ENCODE measurements at regions not wholly inside any gene's neighbourhood (a gene's known extent, or its start where the extent isn't known, plus 50 kb on each side); places are given as distances from the start of the nearest gene placed in this dataset.
"Not testable (repeated sequence)": the region's sequence is repeated elsewhere in the genome, so short reads cannot be mapped to it uniquely, and the experiment has no call there.

DNA sequence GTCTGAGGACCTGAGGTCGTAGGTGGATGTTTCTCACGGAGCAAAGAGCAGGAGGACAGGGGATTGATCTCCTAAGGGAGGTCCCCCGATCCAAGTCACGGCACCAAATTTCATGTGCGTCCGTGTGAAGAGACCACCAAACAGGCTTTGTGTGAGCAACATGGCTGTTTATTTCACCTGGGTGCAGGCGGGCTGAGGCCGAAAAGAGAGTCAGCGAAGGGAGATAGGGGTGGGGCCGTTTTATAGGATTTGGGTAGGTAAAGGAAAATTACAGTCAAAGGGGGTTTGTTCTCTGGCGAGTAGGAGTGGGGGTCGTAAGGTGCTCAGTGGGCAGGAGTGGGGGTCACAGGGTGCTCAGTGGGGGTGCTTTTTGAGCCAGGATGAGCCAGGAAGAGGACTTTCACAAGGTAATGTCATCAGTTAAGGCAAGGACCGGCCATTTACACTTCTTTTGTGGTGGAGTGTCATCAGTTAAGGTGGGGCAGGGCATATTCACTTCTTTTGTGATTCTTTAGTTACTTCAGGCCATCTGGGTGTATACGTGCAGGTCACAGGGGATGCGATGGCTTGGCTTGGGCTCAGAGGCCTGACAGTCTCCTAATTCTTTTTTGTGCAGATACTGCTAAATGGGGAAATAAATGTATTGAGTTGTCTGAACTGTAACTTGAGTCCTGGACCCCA lies 267.3 kb upstream of the SLC16A7 start:
- H3K4me1 ChIP-seq (ENCODE audit: control insufficient read depth, insufficient read depth, low read length, poor library complexity, severe bottlenecking); DNase-seq; H3K27me3 ChIP-seq (replicated peaks; ENCODE audit: control insufficient read depth, insufficient read depth, low read length, poor library complexity, severe bottlenecking); H3K4me3 ChIP-seq (ENCODE audit: insufficient read depth, low read depth, low read length, poor library complexity, severe bottlenecking); H3K27ac ChIP-seq (ENCODE audit: insufficient read depth, low read length, poor library complexity, severe bottlenecking); H3K36me3 ChIP-seq (ENCODE audit: control insufficient read depth, insufficient read depth, low read length); H3K9me3 ChIP-seq (ENCODE audit: control insufficient read depth, low read length): not testable (repeated sequence)

DNA sequence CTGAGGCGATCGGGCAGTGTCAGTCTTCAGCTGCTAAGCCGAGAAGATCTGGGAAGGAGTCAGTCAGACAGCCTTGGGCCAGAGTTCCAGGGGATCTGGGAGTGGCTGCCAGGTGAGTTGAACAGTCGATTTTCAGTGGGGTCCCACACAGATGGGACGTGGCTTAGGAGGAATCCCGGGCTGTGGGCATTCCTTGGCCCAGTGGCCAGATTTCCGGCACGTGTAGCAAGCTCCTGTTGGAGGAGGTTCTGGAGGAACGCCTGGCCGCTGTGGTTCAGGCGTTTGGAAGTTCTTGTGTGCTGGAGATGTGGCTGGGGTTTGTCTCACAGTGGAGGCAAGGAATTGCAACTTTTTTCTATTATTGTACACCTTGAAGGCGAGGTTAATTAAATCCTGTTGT lies 269.4 kb upstream of the SLC16A7 start:
- not testable (repeated sequence) for H3K4me3 ChIP-seq (ENCODE audit: insufficient read depth, low read depth, low read length, poor library complexity, severe bottlenecking); H3K36me3 ChIP-seq (ENCODE audit: control insufficient read depth, insufficient read depth, low read length); H3K9me3 ChIP-seq (ENCODE audit: control insufficient read depth, low read length); DNase-seq; H3K27me3 ChIP-seq (replicated peaks; ENCODE audit: control insufficient read depth, insufficient read depth, low read length, poor library complexity, severe bottlenecking); H3K27ac ChIP-seq (ENCODE audit: insufficient read depth, low read length, poor library complexity, severe bottlenecking); H3K4me1 ChIP-seq (ENCODE audit: control insufficient read depth, insufficient read depth, low read length, poor library complexity, severe bottlenecking)

DNA sequence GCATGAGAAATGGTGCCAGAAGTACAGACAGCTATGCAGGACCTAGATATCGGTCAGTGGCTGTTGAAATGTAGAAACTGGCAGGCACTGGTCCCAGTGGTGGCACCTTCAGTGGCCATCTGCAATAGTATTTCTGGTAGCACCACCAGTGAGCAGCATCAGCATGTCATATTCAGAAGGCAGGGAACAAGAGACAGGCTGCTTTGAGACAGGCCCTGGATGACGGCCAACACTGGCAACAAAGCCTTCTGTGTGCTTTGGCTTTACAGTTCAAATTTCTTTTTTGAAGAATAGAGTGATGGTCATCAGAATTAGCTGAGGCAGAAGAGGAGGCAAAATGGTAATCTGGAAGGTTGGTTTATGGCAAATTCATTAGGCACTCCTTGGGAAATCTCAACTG lies 273.4 kb upstream of the SLC16A7 start:
- Histone ChIP-seq H3K4me3 (ENCODE audit: insufficient read depth, low read depth, low read length, poor library complexity, severe bottlenecking) (no peak overlapping the region), H3K4me1 (ENCODE audit: control insufficient read depth, insufficient read depth, low read length, poor library complexity, severe bottlenecking) (no peaks in the 10 kb centered on the region), H3K27me3 (replicated peaks; ENCODE audit: control insufficient read depth, insufficient read depth, low read length, poor library complexity, severe bottlenecking) (no peaks in the 10 kb centered on the region), H3K36me3 (ENCODE audit: control insufficient read depth, insufficient read depth, low read length) (no peaks in the 10 kb centered on the region), H3K9me3 (ENCODE audit: control insufficient read depth, low read length) (no peaks in the 10 kb centered on the region), H3K27ac (ENCODE audit: insufficient read depth, low read length, poor library complexity, severe bottlenecking) (no peak overlapping the region)
- no peak for DNase-seq

DNA sequence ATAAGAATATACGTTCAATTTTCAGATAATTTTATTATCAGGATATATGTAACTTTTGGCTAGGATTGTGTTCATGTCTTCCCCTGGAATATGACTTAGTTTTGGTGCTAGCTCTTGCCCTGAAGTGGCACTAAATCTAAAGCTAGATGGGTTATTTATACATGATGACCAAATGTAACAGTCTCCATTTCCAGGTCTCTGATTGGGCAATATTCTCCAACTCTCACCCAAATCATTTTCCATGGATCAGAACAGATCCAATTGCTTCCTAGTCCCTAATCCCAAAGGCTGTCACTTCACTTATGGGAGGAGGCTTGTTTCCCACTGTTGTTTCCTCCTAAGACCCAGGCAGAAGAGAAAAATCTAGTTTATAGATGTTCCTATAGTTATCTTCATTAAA lies 274.6 kb upstream of the SLC16A7 start:
- H3K4me1 ChIP-seq (ENCODE audit: control insufficient read depth, insufficient read depth, low read length, poor library complexity, severe bottlenecking) = no peaks in the 10 kb centered on the region
- no peak for DNase-seq
- H3K9me3 ChIP-seq (ENCODE audit: control insufficient read depth, low read length) = no peaks in the 10 kb centered on the region
- no peak overlapping the region for H3K27ac ChIP-seq (ENCODE audit: insufficient read depth, low read length, poor library complexity, severe bottlenecking)
- no peaks in the 10 kb centered on the region for H3K27me3 ChIP-seq (replicated peaks; ENCODE audit: control insufficient read depth, insufficient read depth, low read length, poor library complexity, severe bottlenecking)
- H3K4me3 ChIP-seq (ENCODE audit: insufficient read depth, low read depth, low read length, poor library complexity, severe bottlenecking) = no peak overlapping the region
- H3K36me3 ChIP-seq (ENCODE audit: control insufficient read depth, insufficient read depth, low read length) = no peaks in the 10 kb centered on the region

DNA sequence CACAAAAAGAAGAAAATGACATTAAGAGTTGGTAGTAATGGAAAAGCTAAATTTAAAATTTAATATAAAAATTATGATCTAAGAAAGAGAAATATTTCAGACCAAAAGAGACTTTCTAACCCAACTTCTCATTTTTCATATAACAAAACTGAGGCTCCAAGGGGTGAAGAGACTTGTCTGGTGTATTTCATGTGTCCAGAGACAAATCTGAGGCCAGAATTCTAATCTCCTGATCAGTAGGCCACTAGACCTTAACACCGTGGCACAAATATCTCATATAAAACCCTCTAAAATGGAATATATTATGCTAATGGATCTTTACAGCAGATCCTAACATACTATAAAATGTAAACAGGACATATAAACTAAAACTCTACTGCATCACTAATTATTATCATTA lies 275.7 kb upstream of the SLC16A7 start:
- H3K27me3 ChIP-seq (replicated peaks; ENCODE audit: control insufficient read depth, insufficient read depth, low read length, poor library complexity, severe bottlenecking) = no peaks in the 10 kb centered on the region
- no peaks in the 10 kb centered on the region for H3K9me3 ChIP-seq (ENCODE audit: control insufficient read depth, low read length)
- H3K4me3 ChIP-seq (ENCODE audit: insufficient read depth, low read depth, low read length, poor library complexity, severe bottlenecking) = no peak overlapping the region
- no peaks in the 10 kb centered on the region for H3K36me3 ChIP-seq (ENCODE audit: control insufficient read depth, insufficient read depth, low read length)
- DNase-seq = no peak
- no peak overlapping the region for H3K27ac ChIP-seq (ENCODE audit: insufficient read depth, low read length, poor library complexity, severe bottlenecking)
- H3K4me1 ChIP-seq (ENCODE audit: control insufficient read depth, insufficient read depth, low read length, poor library complexity, severe bottlenecking) = no peaks in the 10 kb centered on the region

DNA sequence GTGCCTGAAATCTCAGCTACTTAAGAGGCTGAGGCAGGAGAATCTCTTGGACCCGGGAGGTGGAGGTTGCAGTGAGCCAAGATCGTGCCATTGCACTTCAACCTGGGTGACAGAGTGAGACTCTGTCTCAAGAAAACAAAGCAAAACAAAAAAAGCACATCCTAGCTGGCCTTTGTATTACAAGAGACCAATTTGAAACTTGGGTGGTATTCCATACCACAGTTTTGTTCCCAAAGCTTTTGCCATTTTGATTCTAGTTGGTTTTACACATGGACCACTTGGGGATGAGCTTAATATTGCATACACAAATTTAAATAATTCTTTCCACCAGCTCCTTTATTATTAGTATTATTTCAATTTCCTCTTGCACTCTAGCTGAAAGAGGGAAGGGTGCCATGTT lies 276.9 kb upstream of the SLC16A7 start:
- H3K27ac ChIP-seq (ENCODE audit: insufficient read depth, low read length, poor library complexity, severe bottlenecking) = no peak overlapping the region
- H3K27me3 ChIP-seq (replicated peaks; ENCODE audit: control insufficient read depth, insufficient read depth, low read length, poor library complexity, severe bottlenecking) = no peaks in the 10 kb centered on the region
- H3K4me3 ChIP-seq (ENCODE audit: insufficient read depth, low read depth, low read length, poor library complexity, severe bottlenecking) = no peak overlapping the region
- no peak for DNase-seq
- no peaks in the 10 kb centered on the region for H3K9me3 ChIP-seq (ENCODE audit: control insufficient read depth, low read length)
- H3K4me1 ChIP-seq (ENCODE audit: control insufficient read depth, insufficient read depth, low read length, poor library complexity, severe bottlenecking) = no peaks in the 10 kb centered on the region
- no peaks in the 10 kb centered on the region for H3K36me3 ChIP-seq (ENCODE audit: control insufficient read depth, insufficient read depth, low read length)

DNA sequence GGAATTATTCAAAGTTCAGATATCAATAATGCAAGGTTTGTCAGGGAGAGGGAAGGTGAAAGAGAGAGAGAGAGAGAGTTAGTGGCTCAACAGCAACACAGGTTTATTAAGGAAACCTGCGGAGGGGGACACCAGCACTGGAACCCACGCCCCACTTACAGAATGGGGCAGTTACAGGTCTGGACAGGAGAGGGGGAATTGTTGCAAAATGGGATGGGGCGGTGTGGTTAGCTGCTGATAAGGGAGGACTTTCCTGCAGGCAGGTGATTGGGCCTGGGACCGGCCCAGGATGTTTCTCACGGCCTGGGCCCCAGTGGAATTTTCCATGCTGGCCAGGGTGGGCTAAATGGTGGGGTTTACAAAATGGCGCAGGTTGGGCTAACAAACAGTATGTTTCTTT lies 278.2 kb upstream of the SLC16A7 start:
- Histone ChIP-seq H3K4me1 (ENCODE audit: control insufficient read depth, insufficient read depth, low read length, poor library complexity, severe bottlenecking) (no peaks in the 10 kb centered on the region), H3K36me3 (ENCODE audit: control insufficient read depth, insufficient read depth, low read length) (no peaks in the 10 kb centered on the region), H3K27ac (ENCODE audit: insufficient read depth, low read length, poor library complexity, severe bottlenecking) (no peak overlapping the region), H3K9me3 (ENCODE audit: control insufficient read depth, low read length) (no peaks in the 10 kb centered on the region), H3K4me3 (ENCODE audit: insufficient read depth, low read depth, low read length, poor library complexity, severe bottlenecking) (no peak overlapping the region), H3K27me3 (replicated peaks; ENCODE audit: control insufficient read depth, insufficient read depth, low read length, poor library complexity, severe bottlenecking) (no peaks in the 10 kb centered on the region)
- DNase-seq = no peak

DNA sequence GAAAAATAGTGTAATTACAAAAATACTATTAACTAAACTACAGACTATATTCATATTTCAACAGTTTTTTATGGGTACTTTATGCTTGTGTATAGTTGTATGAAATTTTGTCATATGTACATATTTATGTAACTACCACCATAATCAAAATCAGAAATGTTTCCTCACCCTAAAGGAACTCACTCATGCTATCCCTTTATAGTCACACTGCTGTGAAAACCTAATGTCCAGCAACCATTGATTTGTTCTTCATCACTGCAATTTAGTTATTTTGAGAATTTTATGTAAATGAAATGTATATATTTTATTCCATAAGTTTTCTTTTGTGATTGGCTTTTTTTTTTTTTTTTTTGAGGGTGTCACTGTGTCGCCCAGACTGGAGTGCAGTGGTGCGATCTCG lies 278.9 kb upstream of the SLC16A7 start:
- Histone ChIP-seq H3K27ac (ENCODE audit: insufficient read depth, low read length, poor library complexity, severe bottlenecking) (no peak overlapping the region), H3K4me1 (ENCODE audit: control insufficient read depth, insufficient read depth, low read length, poor library complexity, severe bottlenecking) (no peaks in the 10 kb centered on the region), H3K36me3 (ENCODE audit: control insufficient read depth, insufficient read depth, low read length) (no peaks in the 10 kb centered on the region)

DNA sequence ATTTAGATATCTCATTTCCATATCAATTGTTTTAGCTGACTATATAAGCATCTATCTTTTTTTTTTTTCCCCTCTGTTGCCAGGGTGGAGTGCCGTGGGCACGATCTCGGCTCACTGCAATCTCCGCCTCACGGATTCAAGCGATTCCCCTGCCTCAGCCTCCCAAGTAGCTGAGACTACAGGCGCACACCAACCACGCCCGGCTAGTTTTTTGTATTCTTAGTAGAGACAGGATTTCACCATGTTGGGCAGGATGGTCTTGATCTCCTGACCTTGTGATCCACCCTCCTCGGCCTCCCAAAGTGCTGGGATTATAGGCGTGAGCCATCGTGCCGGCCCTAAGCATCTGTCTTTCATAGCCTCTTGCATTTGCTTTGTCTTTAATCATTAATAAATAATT lies 279.5 kb upstream of the SLC16A7 start:
- not testable (repeated sequence) for H3K9me3 ChIP-seq (ENCODE audit: control insufficient read depth, low read length); H3K27me3 ChIP-seq (replicated peaks; ENCODE audit: control insufficient read depth, insufficient read depth, low read length, poor library complexity, severe bottlenecking); H3K4me1 ChIP-seq (ENCODE audit: control insufficient read depth, insufficient read depth, low read length, poor library complexity, severe bottlenecking); H3K4me3 ChIP-seq (ENCODE audit: insufficient read depth, low read depth, low read length, poor library complexity, severe bottlenecking); H3K27ac ChIP-seq (ENCODE audit: insufficient read depth, low read length, poor library complexity, severe bottlenecking); H3K36me3 ChIP-seq (ENCODE audit: control insufficient read depth, insufficient read depth, low read length); DNase-seq

More for the DNA sequence above, 278.9 kb upstream of the SLC16A7 start:
- Histone ChIP-seq H3K9me3 (ENCODE audit: control insufficient read depth, low read length) (no peaks in the 10 kb centered on the region), H3K27me3 (replicated peaks; ENCODE audit: control insufficient read depth, insufficient read depth, low read length, poor library complexity, severe bottlenecking) (no peaks in the 10 kb centered on the region), H3K4me3 (ENCODE audit: insufficient read depth, low read depth, low read length, poor library complexity, severe bottlenecking) (no peak overlapping the region)
- no peak for DNase-seq

DNA sequence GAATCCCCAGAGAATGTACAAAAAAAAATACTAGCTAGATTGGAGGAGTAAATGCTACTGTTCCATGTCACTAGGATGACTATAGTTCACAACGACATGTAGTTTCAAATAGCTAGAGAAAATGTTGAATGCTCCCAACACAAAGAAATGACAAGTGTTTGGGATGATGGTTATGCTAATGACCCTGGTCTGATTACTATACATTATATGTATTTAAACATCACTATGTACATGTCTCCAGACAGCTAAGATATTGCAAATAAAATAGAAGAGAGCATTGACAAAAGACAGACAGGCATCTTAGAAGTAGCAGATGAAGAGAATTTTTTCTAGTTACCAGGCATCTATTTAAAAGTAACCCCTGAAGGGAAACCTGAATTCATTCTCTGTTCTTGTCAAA lies 281.6 kb upstream of the SLC16A7 start:
- no peak overlapping the region for H3K27ac ChIP-seq (ENCODE audit: insufficient read depth, low read length, poor library complexity, severe bottlenecking)
- H3K4me1 ChIP-seq (ENCODE audit: control insufficient read depth, insufficient read depth, low read length, poor library complexity, severe bottlenecking) = no peaks in the 10 kb centered on the region
- no peaks in the 10 kb centered on the region for H3K36me3 ChIP-seq (ENCODE audit: control insufficient read depth, insufficient read depth, low read length)
- no peak for DNase-seq
- H3K27me3 ChIP-seq (replicated peaks; ENCODE audit: control insufficient read depth, insufficient read depth, low read length, poor library complexity, severe bottlenecking) = no peaks in the 10 kb centered on the region
- no peak overlapping the region for H3K4me3 ChIP-seq (ENCODE audit: insufficient read depth, low read depth, low read length, poor library complexity, severe bottlenecking)
- H3K9me3 ChIP-seq (ENCODE audit: control insufficient read depth, low read length) = no peaks in the 10 kb centered on the region

Measured in effector memory CD4-positive, alpha-beta T cell (primary cell).